ENCODE measurements at regions not wholly inside any gene's neighbourhood (a gene's known extent, or its start where the extent isn't known, plus 50 kb on each side); places are given as distances from the start of the nearest gene placed in this dataset.

GRCh38 chr6:1527073-1527457 lies 82.7 kb upstream of the FOXC1 start:
- H3K9ac ChIP-seq: no peak overlapping the region
- no peak overlapping the region for H3K27ac ChIP-seq
- no peaks in the 10 kb centered on the region for H3K9me3 ChIP-seq (ENCODE audit: low read depth)
- peak; percentile 37 for DNase-seq
- no peaks in the 10 kb centered on the region for H3K79me2 ChIP-seq (ENCODE audit: insufficient read depth)
- in situ Hi-C loops (cut with MboI): no loop called here
- no peaks in the 10 kb centered on the region for H4K20me1 ChIP-seq (ENCODE audit: insufficient read depth)
- peaks cover 9% of the 10 kb centered on the region; the same call in 1 of the 2 replicates for H3K27me3 ChIP-seq (replicated peaks; ENCODE audit: insufficient read depth)
- no peak overlapping the region for H3K4me2 ChIP-seq (ENCODE audit: unreplicated experiment)
- TF ChIP-seq EZH2 (IDR thresholded peaks at IDR 0.05; ENCODE audit: insufficient read depth, poor library complexity, severe bottlenecking) (no peak), EZH2phosphoT487 (IDR thresholded peaks at IDR 0.05; ENCODE audit: insufficient read depth, low read depth) (no peak)
- peaks cover 9% of the 10 kb centered on the region; the same call in 1 of the 2 replicates for H3K4me1 ChIP-seq (ENCODE audit: insufficient read depth)
- H3K36me3 ChIP-seq (ENCODE audit: low read depth): no peaks in the 10 kb centered on the region
- H3K4me3 ChIP-seq: no peak overlapping the region
- H3F3A ChIP-seq (ENCODE audit: insufficient read depth): no peaks in the 10 kb centered on the region
- 10 to 11% methylated on average over 11 of the region's 11 CpGs for WGBS, 2 experiments (ENCODE audit: low coverage in 1 of 2, low lambda C conversion rate in 2 of 2, missing lambda C conversion rate in 2 of 2)
- no peaks in the 10 kb centered on the region for H3K9me2 ChIP-seq (ENCODE audit: insufficient read depth)
- peak overlapping the region; percentile 29; the same call in 1 of the 2 replicates for H2AFZ ChIP-seq

GRCh38 chr6:1535295-1535694 lies 74.4 kb upstream of the FOXC1 start:
- H3K27me3 ChIP-seq (replicated peaks; ENCODE audit: insufficient read depth): no peaks in the 10 kb centered on the region
- no peak overlapping the region for H3K9ac ChIP-seq
- H2AFZ ChIP-seq: no peak overlapping the region
- in situ Hi-C loops (cut with MboI): no loop called here
- H3K36me3 ChIP-seq (ENCODE audit: low read depth): no peaks in the 10 kb centered on the region
- no peak for TF ChIP-seq EZH2phosphoT487 (IDR thresholded peaks at IDR 0.05; ENCODE audit: insufficient read depth, low read depth)
- no peak for TF ChIP-seq EZH2 (IDR thresholded peaks at IDR 0.05; ENCODE audit: insufficient read depth, poor library complexity, severe bottlenecking)
- H3K79me2 ChIP-seq (ENCODE audit: insufficient read depth): no peaks in the 10 kb centered on the region
- H3K27ac ChIP-seq: no peak overlapping the region
- H3F3A ChIP-seq (ENCODE audit: insufficient read depth): no peaks in the 10 kb centered on the region
- WGBS, 2 experiments (ENCODE audit: low coverage in 1 of 2, low lambda C conversion rate in 2 of 2, missing lambda C conversion rate in 2 of 2): 93 to 95% methylated on average over 4 of the region's 4 CpGs
- H3K4me2 ChIP-seq (ENCODE audit: unreplicated experiment): no peak overlapping the region
- H3K4me3 ChIP-seq: no peak overlapping the region
- no peaks in the 10 kb centered on the region for H3K9me2 ChIP-seq (ENCODE audit: insufficient read depth)
- no peaks in the 10 kb centered on the region for H4K20me1 ChIP-seq (ENCODE audit: insufficient read depth)
- H3K9me3 ChIP-seq (ENCODE audit: low read depth): no peaks in the 10 kb centered on the region
- DNase-seq: peak; percentile 17
- peaks cover 6% of the 10 kb centered on the region for H3K4me1 ChIP-seq (ENCODE audit: insufficient read depth)

- Histone ChIP-seq H3K9ac (no peak overlapping the region), H3K27ac (no peak overlapping the region), H3K9me3 (ENCODE audit: low read depth) (no peaks in the 10 kb centered on the region), H2AFZ (no peak overlapping the region), H3F3A (ENCODE audit: insufficient read depth) (no peaks in the 10 kb centered on the region), H3K4me2 (ENCODE audit: unreplicated experiment) (no peak overlapping the region), H3K36me3 (ENCODE audit: low read depth) (no peaks in the 10 kb centered on the region), H3K4me3 (no peak overlapping the region), H4K20me1 (ENCODE audit: insufficient read depth) (no peaks in the 10 kb centered on the region), H3K4me1 (ENCODE audit: insufficient read depth) (peaks cover 6% of the 10 kb centered on the region), H3K27me3 (replicated peaks; ENCODE audit: insufficient read depth) (no peaks in the 10 kb centered on the region), H3K79me2 (ENCODE audit: insufficient read depth) (no peaks in the 10 kb centered on the region), H3K9me2 (ENCODE audit: insufficient read depth) (no peaks in the 10 kb centered on the region)
- DNase-seq: no peak
- WGBS, 2 experiments (ENCODE audit: low coverage in 1 of 2, low lambda C conversion rate in 2 of 2, missing lambda C conversion rate in 2 of 2): 92% methylated on average over 21 of the region's 21 CpGs
- no peak for TF ChIP-seq EZH2phosphoT487 (IDR thresholded peaks at IDR 0.05; ENCODE audit: insufficient read depth, low read depth)
- TF ChIP-seq EZH2 (IDR thresholded peaks at IDR 0.05; ENCODE audit: insufficient read depth, poor library complexity, severe bottlenecking): no peak
- in situ Hi-C loops (cut with MboI): no loop called here
Observed at GRCh38 chr6:1536526-1537429, 72.9 kb upstream of the FOXC1 start.

GRCh38 chr6:1538369-1538768 lies 71.3 kb upstream of the FOXC1 start:
- Histone ChIP-seq H3K9me3 (ENCODE audit: low read depth) (no peaks in the 10 kb centered on the region), H3F3A (ENCODE audit: insufficient read depth) (no peaks in the 10 kb centered on the region), H3K9me2 (ENCODE audit: insufficient read depth) (no peaks in the 10 kb centered on the region), H3K4me1 (ENCODE audit: insufficient read depth) (peaks cover 6% of the 10 kb centered on the region), H3K27me3 (replicated peaks; ENCODE audit: insufficient read depth) (no peaks in the 10 kb centered on the region), H3K36me3 (ENCODE audit: low read depth) (no peaks in the 10 kb centered on the region), H3K79me2 (ENCODE audit: insufficient read depth) (no peaks in the 10 kb centered on the region), H3K27ac (no peak overlapping the region), H3K4me3 (no peak overlapping the region), H2AFZ (no peak overlapping the region), H3K9ac (no peak overlapping the region), H3K4me2 (ENCODE audit: unreplicated experiment) (no peak overlapping the region), H4K20me1 (ENCODE audit: insufficient read depth) (no peaks in the 10 kb centered on the region)
- in situ Hi-C loops (cut with MboI): no loop called here
- DNase-seq: no peak
- 40 to 56% methylated on average over 5 of the region's 5 CpGs for WGBS, 2 experiments (ENCODE audit: low coverage in 1 of 2, low lambda C conversion rate in 2 of 2, missing lambda C conversion rate in 2 of 2)
- TF ChIP-seq EZH2phosphoT487 (IDR thresholded peaks at IDR 0.05; ENCODE audit: insufficient read depth, low read depth): no peak
- no peak for TF ChIP-seq EZH2 (IDR thresholded peaks at IDR 0.05; ENCODE audit: insufficient read depth, poor library complexity, severe bottlenecking)
